ENCODE measurements at regions not wholly inside any gene's neighbourhood (a gene's known extent, or its start where the extent isn't known, plus 50 kb on each side); places are given as distances from the start of the nearest gene placed in this dataset.

GRCh38 chr1:244347942-244348341 is 103.8 kb downstream of the ADSS2 start:
- H3K4ac ChIP-seq (ENCODE audit: low read length) = no peak overlapping the region
- H3K36me3 ChIP-seq (replicated peaks in 1 of 2; ENCODE audit: control insufficient read depth in 2 of 2, insufficient read depth in 2 of 2, low read length in 2 of 2) = no peaks in the 10 kb centered on the region
- no peak overlapping the region for H4K8ac ChIP-seq (ENCODE audit: low read depth, low read length)
- H2BK120ac ChIP-seq (ENCODE audit: low read depth, low read length) = no peak overlapping the region
- H3K14ac ChIP-seq (ENCODE audit: low read length) = no peak overlapping the region
- no peak overlapping the region for H3K4me2 ChIP-seq (ENCODE audit: insufficient read depth, low read length, poor library complexity, severe bottlenecking)
- no peak overlapping the region for H2BK12ac ChIP-seq (ENCODE audit: low read length)
- no peak for DNase-seq (ENCODE audit: low spot score)
- no peak overlapping the region for H2AFZ ChIP-seq (ENCODE audit: low read length)
- H3K9ac ChIP-seq (ENCODE audit: low read depth, low read length, poor library complexity) = no peak overlapping the region
- H3K18ac ChIP-seq (ENCODE audit: low read length) = no peak overlapping the region
- peaks cover 0 to 2% of the 10 kb centered on the region in 2 donors for H3K9me3 ChIP-seq (replicated peaks in 1 of 2; ENCODE audit: control insufficient read depth in 2 of 2, insufficient read depth in 1 of 2, low read depth in 1 of 2, low read length in 2 of 2)
- H2AK5ac ChIP-seq (ENCODE audit: low read depth, low read length) = no peak overlapping the region
- no peak overlapping the region for H3K27ac ChIP-seq (replicated peaks; ENCODE audit: low read length)
- H2BK15ac ChIP-seq (ENCODE audit: low read length) = no peak overlapping the region
- H2BK5ac ChIP-seq (ENCODE audit: low read length) = no peak overlapping the region
- no peak overlapping the region for H3K23ac ChIP-seq (ENCODE audit: low read depth, low read length, poor library complexity)
- no peaks in the 10 kb centered on the region for H3K79me1 ChIP-seq (ENCODE audit: low read depth, low read length)
- H4K91ac ChIP-seq (ENCODE audit: low read depth, low read length, poor library complexity) = no peak overlapping the region
- no CpG with 5 or more reads among the region's 3 CpGs for whole genome bisulfite sequencing, 2 donors (ENCODE audit: extremely low coverage in 2 of 2, insufficient read length in 2 of 2, insufficient replicate concordance in 1 of 2)
- H3K4me3 ChIP-seq (ENCODE audit: low read length in 2 of 2) = no peak overlapping the region
- peaks cover 9 to 15% of the 10 kb centered on the region in 2 donors for H3K4me1 ChIP-seq (ENCODE audit: control insufficient read depth in 2 of 2, insufficient read depth in 1 of 2, low read depth in 1 of 2, low read length in 2 of 2)
- H3K27me3 ChIP-seq (ENCODE audit: control insufficient read depth in 3 of 3, insufficient read depth in 3 of 3, low read depth in 1 of 3, low read length in 3 of 3) = no peaks in the 10 kb centered on the region

GRCh38 chr1:244349103-244349531 is 102.6 kb downstream of the ADSS2 start:
- no peak overlapping the region for H4K91ac ChIP-seq (ENCODE audit: low read depth, low read length, poor library complexity)
- no peak overlapping the region for H3K9ac ChIP-seq (ENCODE audit: low read depth, low read length, poor library complexity)
- no peak overlapping the region for H3K18ac ChIP-seq (ENCODE audit: low read length)
- peaks cover 0 to 2% of the 10 kb centered on the region in 2 donors for H3K9me3 ChIP-seq (replicated peaks in 1 of 2; ENCODE audit: control insufficient read depth in 2 of 2, insufficient read depth in 1 of 2, low read depth in 1 of 2, low read length in 2 of 2)
- H2AK5ac ChIP-seq (ENCODE audit: low read depth, low read length) = no peak overlapping the region
- H3K36me3 ChIP-seq (replicated peaks in 1 of 2; ENCODE audit: control insufficient read depth in 2 of 2, insufficient read depth in 2 of 2, low read length in 2 of 2) = no peaks in the 10 kb centered on the region
- H3K27me3 ChIP-seq (ENCODE audit: control insufficient read depth in 3 of 3, insufficient read depth in 3 of 3, low read depth in 1 of 3, low read length in 3 of 3) = no peaks in the 10 kb centered on the region
- H2AFZ ChIP-seq (ENCODE audit: low read length) = peak overlapping the region; percentile 74
- no peak overlapping the region for H2BK5ac ChIP-seq (ENCODE audit: low read length)
- whole genome bisulfite sequencing, 2 donors (ENCODE audit: extremely low coverage in 2 of 2, insufficient read length in 2 of 2, insufficient replicate concordance in 1 of 2) = no CpG with 5 or more reads among the region's 8 CpGs
- no peak overlapping the region for H2BK15ac ChIP-seq (ENCODE audit: low read length)
- no peak overlapping the region for H3K4me3 ChIP-seq (ENCODE audit: low read length in 2 of 2)
- H3K4me1 ChIP-seq (ENCODE audit: control insufficient read depth in 2 of 2, insufficient read depth in 1 of 2, low read depth in 1 of 2, low read length in 2 of 2) = peaks cover 16 to 25% of the 10 kb centered on the region in 2 donors
- H3K23ac ChIP-seq (ENCODE audit: low read depth, low read length, poor library complexity) = no peak overlapping the region
- no peak overlapping the region for H2BK12ac ChIP-seq (ENCODE audit: low read length)
- no peak for DNase-seq (ENCODE audit: low spot score)
- no peak overlapping the region for H2BK120ac ChIP-seq (ENCODE audit: low read depth, low read length)
- H3K4me2 ChIP-seq (ENCODE audit: insufficient read depth, low read length, poor library complexity, severe bottlenecking) = no peak overlapping the region
- no peaks in the 10 kb centered on the region for H3K79me1 ChIP-seq (ENCODE audit: low read depth, low read length)
- no peak overlapping the region for H3K27ac ChIP-seq (replicated peaks; ENCODE audit: low read length)
- H3K14ac ChIP-seq (ENCODE audit: low read length) = no peak overlapping the region
- H4K8ac ChIP-seq (ENCODE audit: low read depth, low read length) = no peak overlapping the region
- no peak overlapping the region for H3K4ac ChIP-seq (ENCODE audit: low read length)

GRCh38 chr1:244349581-244350001 is 102.1 kb downstream of the ADSS2 start:
- H2AK5ac ChIP-seq (ENCODE audit: low read depth, low read length) = no peak overlapping the region
- no peak overlapping the region for H3K27ac ChIP-seq (replicated peaks; ENCODE audit: low read length)
- peak overlapping the region; percentile 74 for H2AFZ ChIP-seq (ENCODE audit: low read length)
- no peak overlapping the region for H3K14ac ChIP-seq (ENCODE audit: low read length)
- H3K27me3 ChIP-seq (ENCODE audit: control insufficient read depth in 3 of 3, insufficient read depth in 3 of 3, low read depth in 1 of 3, low read length in 3 of 3) = no peaks in the 10 kb centered on the region
- peaks cover 0 to 2% of the 10 kb centered on the region in 2 donors for H3K9me3 ChIP-seq (replicated peaks in 1 of 2; ENCODE audit: control insufficient read depth in 2 of 2, insufficient read depth in 1 of 2, low read depth in 1 of 2, low read length in 2 of 2)
- H3K4me1 ChIP-seq (ENCODE audit: control insufficient read depth in 2 of 2, insufficient read depth in 1 of 2, low read depth in 1 of 2, low read length in 2 of 2) = peaks cover 16 to 25% of the 10 kb centered on the region in 2 donors
- H3K18ac ChIP-seq (ENCODE audit: low read length) = no peak overlapping the region
- H4K8ac ChIP-seq (ENCODE audit: low read depth, low read length) = no peak overlapping the region
- H3K4me3 ChIP-seq (ENCODE audit: low read length in 2 of 2) = no peak overlapping the region
- H3K23ac ChIP-seq (ENCODE audit: low read depth, low read length, poor library complexity) = no peak overlapping the region
- no CpG with 5 or more reads among the region's 8 CpGs for WGBS, 2 donors (ENCODE audit: extremely low coverage in 2 of 2, insufficient read length in 2 of 2, insufficient replicate concordance in 1 of 2)
- H3K79me1 ChIP-seq (ENCODE audit: low read depth, low read length) = no peaks in the 10 kb centered on the region
- no peak overlapping the region for H2BK15ac ChIP-seq (ENCODE audit: low read length)
- no peak overlapping the region for H4K91ac ChIP-seq (ENCODE audit: low read depth, low read length, poor library complexity)
- no peak overlapping the region for H3K4me2 ChIP-seq (ENCODE audit: insufficient read depth, low read length, poor library complexity, severe bottlenecking)
- no peak overlapping the region for H2BK5ac ChIP-seq (ENCODE audit: low read length)
- H3K9ac ChIP-seq (ENCODE audit: low read depth, low read length, poor library complexity) = no peak overlapping the region
- H3K4ac ChIP-seq (ENCODE audit: low read length) = no peak overlapping the region
- no peak overlapping the region for H2BK120ac ChIP-seq (ENCODE audit: low read depth, low read length)
- no peak overlapping the region for H2BK12ac ChIP-seq (ENCODE audit: low read length)
- H3K36me3 ChIP-seq (replicated peaks in 1 of 2; ENCODE audit: control insufficient read depth in 2 of 2, insufficient read depth in 2 of 2, low read length in 2 of 2) = no peaks in the 10 kb centered on the region
- DNase-seq (ENCODE audit: low spot score) = no peak

GRCh38 chr1:244350027-244350426 is 101.7 kb downstream of the ADSS2 start:
- H4K8ac ChIP-seq (ENCODE audit: low read depth, low read length) = no peak overlapping the region
- no peak overlapping the region for H2BK5ac ChIP-seq (ENCODE audit: low read length)
- H3K18ac ChIP-seq (ENCODE audit: low read length) = no peak overlapping the region
- H3K79me1 ChIP-seq (ENCODE audit: low read depth, low read length) = no peaks in the 10 kb centered on the region
- H3K23ac ChIP-seq (ENCODE audit: low read depth, low read length, poor library complexity) = no peak overlapping the region
- no peak overlapping the region for H3K4me2 ChIP-seq (ENCODE audit: insufficient read depth, low read length, poor library complexity, severe bottlenecking)
- H3K14ac ChIP-seq (ENCODE audit: low read length) = no peak overlapping the region
- H3K27me3 ChIP-seq (ENCODE audit: control insufficient read depth in 3 of 3, insufficient read depth in 3 of 3, low read depth in 1 of 3, low read length in 3 of 3) = no peaks in the 10 kb centered on the region
- H3K4me1 ChIP-seq (ENCODE audit: control insufficient read depth in 2 of 2, insufficient read depth in 1 of 2, low read depth in 1 of 2, low read length in 2 of 2) = peaks cover 18 to 25% of the 10 kb centered on the region in 2 donors
- H3K9ac ChIP-seq (ENCODE audit: low read depth, low read length, poor library complexity) = no peak overlapping the region
- no peak overlapping the region for H3K4me3 ChIP-seq (ENCODE audit: low read length in 2 of 2)
- no peak overlapping the region for H4K91ac ChIP-seq (ENCODE audit: low read depth, low read length, poor library complexity)
- H3K27ac ChIP-seq (replicated peaks; ENCODE audit: low read length) = no peak overlapping the region
- no CpG with 5 or more reads among the region's 6 CpGs for WGBS, 2 donors (ENCODE audit: extremely low coverage in 2 of 2, insufficient read length in 2 of 2, insufficient replicate concordance in 1 of 2)
- no peak overlapping the region for H3K4ac ChIP-seq (ENCODE audit: low read length)
- no peaks in the 10 kb centered on the region for H3K36me3 ChIP-seq (replicated peaks in 1 of 2; ENCODE audit: control insufficient read depth in 2 of 2, insufficient read depth in 2 of 2, low read length in 2 of 2)
- H2AK5ac ChIP-seq (ENCODE audit: low read depth, low read length) = no peak overlapping the region
- no peak overlapping the region for H2BK120ac ChIP-seq (ENCODE audit: low read depth, low read length)
- no peak overlapping the region for H2BK15ac ChIP-seq (ENCODE audit: low read length)
- no peak overlapping the region for H2BK12ac ChIP-seq (ENCODE audit: low read length)
- peaks cover 0 to 2% of the 10 kb centered on the region in 2 donors for H3K9me3 ChIP-seq (replicated peaks in 1 of 2; ENCODE audit: control insufficient read depth in 2 of 2, insufficient read depth in 1 of 2, low read depth in 1 of 2, low read length in 2 of 2)
- H2AFZ ChIP-seq (ENCODE audit: low read length) = peak overlapping the region; percentile 74
- no peak for DNase-seq (ENCODE audit: low spot score)
